GM23248 (cell line): ENCODE measurements at regions not wholly inside any gene's neighbourhood (a gene's known extent, or its start where the extent isn't known, plus 50 kb on each side); places are given as distances from the start of the nearest gene placed in this dataset.

Source experiments
- EZH2 ChIP-seq: fragments of 200-600 bp; sonication (generic); IDR thresholded peaks from 2 replicates; pipeline ENCODE4 v1.6.1; 2018; ENCODE audit warnings: antibody characterized with exemption, mild to moderate bottlenecking; ENCODE audit not compliant: insufficient read depth, poor library complexity, severe bottlenecking
- EZH2phosphoT487 ChIP-seq: fragments of 200-600 bp; sonication (generic); IDR thresholded peaks from 2 replicates; pipeline ENCODE4 v1.6.1; 2018; ENCODE audit warnings: antibody characterized with exemption, moderate library complexity, mild to moderate bottlenecking, low read depth; ENCODE audit not compliant: insufficient read depth

GRCh38 chr18:70461323-70462077, 172.7 kb downstream of the SOCS6 start:
- TF ChIP-seq EZH2, result no peak
- TF ChIP-seq EZH2phosphoT487, result no peak
